GM19395 (cell line): ENCODE measurements at regions not wholly inside any gene's neighbourhood (a gene's known extent, or its start where the extent isn't known, plus 50 kb on each side); places are given as distances from the start of the nearest gene placed in this dataset.
"Not testable (repeated sequence)": the region's sequence is repeated elsewhere in the genome, so short reads cannot be mapped to it uniquely, and the experiment has no call there.

Experiments used
- ATAC-seq: cut with Tn5 transposase; IDR thresholded peaks from one replicate; pipeline ENCODE4 v1.9.1; 2021; ENCODE audit warnings: mild to moderate bottlenecking, moderate library complexity; ENCODE audit not compliant: unreplicated experiment

GRCh38 chr10:9004736-9005135, 950.2 kb downstream of the GATA3 start:
- no peak for ATAC-seq

GRCh38 chr10:9009505-9009904, 955.0 kb downstream of the GATA3 start:
- ATAC-seq = no peak

DNA sequence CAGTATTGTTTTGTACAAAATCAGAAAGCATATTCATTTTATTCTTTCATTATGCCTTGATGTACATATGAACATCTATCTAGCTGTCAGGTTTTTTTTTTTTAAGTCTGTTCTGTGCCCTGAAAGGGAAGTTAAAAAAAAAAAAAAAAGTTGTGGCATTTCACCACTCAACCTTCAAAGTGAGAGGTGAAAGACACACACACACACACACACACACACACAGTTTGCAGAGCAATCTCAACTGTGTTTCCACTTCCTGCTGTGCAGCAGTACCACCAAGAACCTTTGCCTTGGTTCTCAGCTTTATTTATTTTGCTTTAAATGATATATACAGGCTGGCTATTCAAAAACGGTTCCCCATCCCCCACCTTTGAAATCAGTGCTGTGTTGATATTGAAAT, 955.6 kb downstream of the GATA3 start:
- no peak for ATAC-seq

- ATAC-seq = no peak
Observed at GRCh38 chr10:9010931-9011670, 956.6 kb downstream of the GATA3 start.

DNA sequence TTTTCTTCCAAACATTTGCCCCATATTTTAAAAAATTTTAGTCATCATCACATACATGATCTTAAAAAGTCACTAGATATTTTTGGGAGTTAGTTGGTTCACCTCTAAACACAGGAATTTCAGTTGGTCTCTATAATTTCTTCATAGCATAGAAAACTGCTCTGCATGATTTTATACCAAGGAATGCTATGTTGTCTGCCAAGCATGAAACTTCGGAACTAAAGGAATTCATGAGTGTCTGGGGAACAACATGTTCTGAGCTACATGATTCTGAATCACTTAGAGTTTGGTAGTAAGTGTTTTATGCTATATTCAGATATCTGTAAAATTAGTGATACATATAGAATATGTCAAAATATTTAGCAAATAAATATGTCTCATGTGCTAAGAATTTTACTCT, 957.8 kb downstream of the GATA3 start:
- ATAC-seq = no peak

DNA sequence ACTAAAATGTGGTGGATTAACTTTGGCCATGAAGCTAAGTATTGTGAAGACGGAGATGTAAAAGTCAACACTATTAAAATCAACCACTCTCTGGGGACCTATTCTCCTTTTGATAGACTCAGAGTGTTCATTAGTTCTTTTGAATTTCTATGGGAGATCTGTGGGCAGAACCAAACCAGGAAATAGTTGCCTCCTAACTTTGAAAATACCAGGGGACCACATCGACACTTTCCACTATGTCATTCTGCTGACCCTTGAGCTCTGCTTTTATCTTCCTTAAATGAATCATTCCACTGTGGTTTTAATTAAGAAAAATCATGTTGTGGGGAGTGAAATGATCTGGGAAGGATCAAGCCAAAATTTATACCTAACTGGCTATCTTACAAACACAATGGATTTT, 960.5 kb downstream of the GATA3 start:
- ATAC-seq = no peak

- no peak for ATAC-seq
Observed at GRCh38 chr10:9015447-9015846, 961.0 kb downstream of the GATA3 start.

DNA sequence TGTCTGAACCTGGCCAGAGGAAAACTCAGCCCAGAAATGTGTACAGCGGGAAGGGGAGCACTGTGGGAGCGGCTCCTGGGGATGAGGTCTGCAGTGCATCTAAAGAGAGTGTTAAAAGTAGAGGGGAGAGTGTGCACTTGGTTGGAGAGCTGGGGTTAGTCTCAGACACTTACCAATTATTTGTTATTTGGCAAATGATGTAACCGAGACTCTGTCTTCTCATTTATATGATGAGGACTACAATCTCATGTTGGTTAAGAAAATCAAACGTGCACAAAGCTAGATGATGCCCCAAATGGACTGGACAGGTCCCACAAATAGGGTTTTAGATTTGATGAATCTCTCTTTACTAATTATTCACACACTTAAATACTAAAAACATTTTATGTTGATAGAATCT, 962.4 kb downstream of the GATA3 start:
- no peak for ATAC-seq

- ATAC-seq = no peak
Observed at GRCh38 chr10:9018195-9019173, 964.0 kb downstream of the GATA3 start.

- no peak for ATAC-seq
Observed at GRCh38 chr10:9023206-9023605, 968.7 kb downstream of the GATA3 start.

DNA sequence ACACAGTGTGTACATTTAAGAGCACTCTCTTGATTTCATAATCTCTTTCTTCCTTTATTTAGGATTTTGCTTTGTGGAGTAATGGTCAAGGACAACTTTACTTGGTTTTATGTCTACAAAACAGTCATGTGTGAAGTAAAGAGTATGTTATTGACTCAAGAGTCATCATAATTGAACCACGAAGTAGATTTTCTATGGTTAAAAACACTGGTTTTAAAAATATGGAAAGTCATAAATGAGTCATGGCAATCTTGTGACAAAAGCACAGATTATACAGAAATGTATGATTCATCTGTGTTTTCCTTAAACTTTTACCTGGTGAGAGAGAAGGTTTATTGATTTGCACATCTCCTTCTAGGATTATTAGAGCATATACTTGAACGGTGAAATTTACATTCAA, 969.7 kb downstream of the GATA3 start:
- no peak for ATAC-seq

- no peak for ATAC-seq
Observed at GRCh38 chr10:9028231-9028630, 973.7 kb downstream of the GATA3 start.

DNA sequence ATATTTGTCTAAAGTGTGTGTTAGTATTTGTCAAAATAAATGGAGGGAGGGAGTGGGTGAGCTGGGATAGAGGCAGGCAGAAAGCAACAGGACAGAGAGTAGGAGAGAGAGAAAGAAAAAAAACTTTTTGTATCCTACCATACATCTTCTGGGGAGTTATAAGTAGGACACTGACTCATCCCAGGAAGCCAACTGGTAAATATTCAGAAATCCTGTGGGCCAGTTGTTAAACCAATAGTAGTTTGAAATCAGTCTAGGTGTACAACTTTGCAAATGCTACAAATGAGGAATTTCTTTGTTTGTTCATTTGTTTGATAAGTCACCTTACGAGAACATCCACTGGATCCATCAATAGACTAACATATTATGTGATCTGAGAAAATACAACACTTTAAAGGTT, 980.9 kb downstream of the GATA3 start:
- no peak for ATAC-seq

GRCh38 chr10:9036711-9037204, 982.3 kb downstream of the GATA3 start:
- no peak for ATAC-seq

DNA sequence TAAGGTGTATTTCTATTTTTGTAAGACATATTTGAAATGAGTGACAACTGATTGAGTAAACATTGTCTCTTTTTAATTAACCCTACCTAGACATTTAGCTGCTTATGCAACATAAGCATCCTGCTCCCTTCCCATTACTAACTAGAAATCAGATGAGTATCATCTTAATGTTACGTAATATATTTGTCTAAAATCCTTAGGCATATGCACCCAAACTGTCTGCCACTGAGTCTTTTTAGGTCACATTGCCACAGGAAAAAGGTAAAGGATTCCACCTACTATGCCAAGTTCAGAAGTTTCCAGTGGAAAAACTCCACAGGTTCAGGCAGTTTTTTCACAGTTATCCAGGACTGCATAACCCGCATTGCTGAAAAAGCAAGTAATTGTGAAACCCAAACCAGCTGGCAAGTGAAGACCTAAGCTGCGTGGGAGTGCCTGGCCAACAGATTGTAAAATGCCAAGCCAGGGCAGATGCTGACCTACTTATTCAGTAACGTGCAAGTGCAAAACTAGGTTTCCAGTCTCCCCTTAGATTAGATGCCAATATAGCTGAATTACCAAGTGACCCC, 983.7 kb downstream of the GATA3 start:
- no peak for ATAC-seq

DNA sequence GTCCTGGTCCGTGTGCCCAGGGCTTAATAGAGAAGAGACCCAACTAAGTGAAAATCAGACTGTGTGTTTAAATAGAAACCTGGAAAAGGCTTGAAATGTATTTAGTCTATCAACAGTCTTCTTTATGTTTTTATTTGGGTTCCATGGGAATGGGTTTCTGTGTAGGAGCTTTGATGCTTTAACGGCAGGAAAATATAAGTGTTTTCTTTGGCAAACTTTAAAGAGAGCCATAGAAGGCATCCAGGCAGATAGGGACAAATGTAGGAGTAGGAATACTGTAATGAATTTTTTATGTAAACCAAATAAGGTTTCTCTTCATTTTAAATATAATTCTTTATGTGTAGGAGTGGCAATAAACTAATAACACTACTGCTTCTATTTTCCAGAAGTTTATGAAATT, 989.0 kb downstream of the GATA3 start:
- no peak for ATAC-seq

- ATAC-seq = no peak
Observed at GRCh38 chr10:9045311-9045710, 990.8 kb downstream of the GATA3 start.

- no peak for ATAC-seq
Observed at GRCh38 chr10:9051328-9051974, 997.0 kb downstream of the GATA3 start.

DNA sequence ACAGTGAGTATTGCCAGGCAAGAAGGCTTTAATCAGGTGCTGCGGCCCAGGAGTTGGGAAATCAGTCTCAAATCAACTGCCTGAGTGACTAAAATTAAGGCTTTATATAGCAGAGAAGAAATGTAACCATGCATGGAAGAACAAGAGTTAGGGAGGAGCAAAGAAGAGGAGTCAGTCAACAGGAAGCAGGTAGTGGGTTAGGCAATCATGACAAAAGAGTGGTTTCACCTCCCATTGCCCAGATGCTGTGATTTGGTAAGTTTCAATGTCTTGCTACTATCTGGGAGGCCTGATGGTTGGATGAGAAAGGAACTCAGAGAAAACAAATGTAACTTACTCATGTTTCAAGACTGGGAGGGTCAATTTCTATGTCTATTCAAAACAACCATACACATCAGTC, 998.3 kb downstream of the GATA3 start:
- no peak for ATAC-seq

GRCh38 chr10:9056521-9056920, 1002.0 kb downstream of the GATA3 start:
- ATAC-seq = no peak

- ATAC-seq = not testable (repeated sequence)
Observed at GRCh38 chr10:9057293-9057692, 1002.8 kb downstream of the GATA3 start.
